Upper lobe of left lung (tissue), 4 donors: ENCODE measurements at regions not wholly inside any gene's neighbourhood (a gene's known extent, or its start where the extent isn't known, plus 50 kb on each side); places are given as distances from the start of the nearest gene placed in this dataset.

Experiments
- POLR2A ChIP-seq, 4 donors: fragments of 450-650 bp; IDR thresholded peaks; one replicate each; pipeline ENCODE4 v1.5.1; 2016 to 2017; ENCODE audit warnings: antibody characterized with exemption in 4 of 4, mild to moderate bottlenecking in 2 of 4
- POLR2AphosphoS5 ChIP-seq, 2 donors: sonication (generic); formaldehyde crosslinking; IDR thresholded peaks; one replicate each; pipeline ENCODE4 v1.5.1; 2017; ENCODE audit warnings: antibody characterized with exemption in 2 of 2
- TF ChIP-seq, protein P1 (sequence below), 6 experiments: fragments of 450-650 bp in 4 of 6; fragments of 200-600 bp in 2 of 6; sonication (generic) in 2 of 6; IDR thresholded peaks; one replicate each; pipeline ENCODE4 v1.5.1; 2016 to 2019; ENCODE audit warnings: antibody characterized with exemption in 6 of 6

DNA sequence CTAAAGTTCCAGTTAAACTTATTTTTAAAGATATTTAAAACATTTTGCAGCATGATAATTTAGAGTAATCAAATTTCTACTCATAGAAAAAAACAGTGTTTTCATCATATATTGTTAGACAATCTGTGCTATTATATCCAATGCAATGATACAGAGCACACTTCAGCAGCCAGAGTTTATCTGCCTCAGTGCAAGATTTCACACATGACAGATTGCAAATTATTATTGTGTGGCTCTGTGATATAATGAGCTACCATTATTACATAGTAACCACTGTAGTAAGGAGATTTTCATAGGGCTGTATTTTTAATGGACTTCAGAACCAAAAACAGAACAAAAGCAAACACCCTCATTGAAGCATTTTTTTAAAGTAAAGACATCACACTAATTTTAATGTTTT lies 762.4 kb downstream of the DSC3 start:
- TF ChIP-seq, protein P1, sequence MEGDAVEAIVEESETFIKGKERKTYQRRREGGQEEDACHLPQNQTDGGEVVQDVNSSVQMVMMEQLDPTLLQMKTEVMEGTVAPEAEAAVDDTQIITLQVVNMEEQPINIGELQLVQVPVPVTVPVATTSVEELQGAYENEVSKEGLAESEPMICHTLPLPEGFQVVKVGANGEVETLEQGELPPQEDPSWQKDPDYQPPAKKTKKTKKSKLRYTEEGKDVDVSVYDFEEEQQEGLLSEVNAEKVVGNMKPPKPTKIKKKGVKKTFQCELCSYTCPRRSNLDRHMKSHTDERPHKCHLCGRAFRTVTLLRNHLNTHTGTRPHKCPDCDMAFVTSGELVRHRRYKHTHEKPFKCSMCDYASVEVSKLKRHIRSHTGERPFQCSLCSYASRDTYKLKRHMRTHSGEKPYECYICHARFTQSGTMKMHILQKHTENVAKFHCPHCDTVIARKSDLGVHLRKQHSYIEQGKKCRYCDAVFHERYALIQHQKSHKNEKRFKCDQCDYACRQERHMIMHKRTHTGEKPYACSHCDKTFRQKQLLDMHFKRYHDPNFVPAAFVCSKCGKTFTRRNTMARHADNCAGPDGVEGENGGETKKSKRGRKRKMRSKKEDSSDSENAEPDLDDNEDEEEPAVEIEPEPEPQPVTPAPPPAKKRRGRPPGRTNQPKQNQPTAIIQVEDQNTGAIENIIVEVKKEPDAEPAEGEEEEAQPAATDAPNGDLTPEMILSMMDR (IDR thresholded peaks at IDR 0.05) = no peak
- TF ChIP-seq POLR2A (IDR thresholded peaks at IDR 0.05) (no peak), POLR2AphosphoS5 (IDR thresholded peaks at IDR 0.05) (no peak)
